ENCODE measurements at regions not wholly inside any gene's neighbourhood (a gene's known extent, or its start where the extent isn't known, plus 50 kb on each side); places are given as distances from the start of the nearest gene placed in this dataset.

GRCh38 chr9:1598270-1598669 lies 416.9 kb upstream of the SMARCA2 start:
- DNase-seq = no peak

- DNase-seq = no peak
Measured at GRCh38 chr9:1599961-1600360, 415.2 kb upstream of the SMARCA2 start.

GRCh38 chr9:1604942-1605560 lies 410.1 kb upstream of the SMARCA2 start:
- DNase-seq = no peak

GRCh38 chr9:1606253-1606652 lies 408.9 kb upstream of the SMARCA2 start:
- DNase-seq = no peak

- DNase-seq = no peak
Measured at GRCh38 chr9:1612886-1613285, 402.3 kb upstream of the SMARCA2 start.

- DNase-seq = no peak
Measured at GRCh38 chr9:1617419-1617818, 397.7 kb upstream of the SMARCA2 start.

GRCh38 chr9:1619915-1620710 lies 395.0 kb upstream of the SMARCA2 start:
- DNase-seq = no peak

GRCh38 chr9:1637401-1637800 lies 377.7 kb upstream of the SMARCA2 start:
- no peak for DNase-seq

- DNase-seq = no peak
Measured at GRCh38 chr9:1639166-1639565, 376.0 kb upstream of the SMARCA2 start.

GRCh38 chr9:1647776-1648175 lies 367.4 kb upstream of the SMARCA2 start:
- DNase-seq = no peak

GRCh38 chr9:1653282-1653681 lies 361.9 kb upstream of the SMARCA2 start:
- DNase-seq = no peak

GRCh38 chr9:1658661-1659362 lies 356.3 kb upstream of the SMARCA2 start:
- DNase-seq = no peak

GRCh38 chr9:1659363-1659690 lies 355.8 kb upstream of the SMARCA2 start:
- DNase-seq = no peak

GRCh38 chr9:1668441-1668840 lies 346.7 kb upstream of the SMARCA2 start:
- no peak for DNase-seq

- no peak for DNase-seq
Measured at GRCh38 chr9:1673300-1673699, 341.8 kb upstream of the SMARCA2 start.

- no peak for DNase-seq
Measured at GRCh38 chr9:1676771-1677170, 338.4 kb upstream of the SMARCA2 start.

- DNase-seq = no peak
Measured at GRCh38 chr9:1683951-1684350, 331.2 kb upstream of the SMARCA2 start.

- DNase-seq = no peak
Measured at GRCh38 chr9:1698991-1699390, 316.2 kb upstream of the SMARCA2 start.

- DNase-seq = no peak
Measured at GRCh38 chr9:1701113-1701512, 314.0 kb upstream of the SMARCA2 start.

- no peak for DNase-seq
Measured at GRCh38 chr9:1702701-1703100, 312.4 kb upstream of the SMARCA2 start.

- no peak for DNase-seq
Measured at GRCh38 chr9:1707291-1707690, 307.9 kb upstream of the SMARCA2 start.

GRCh38 chr9:1708219-1708618 lies 306.9 kb upstream of the SMARCA2 start:
- no peak for DNase-seq

GRCh38 chr9:1709347-1709746 lies 305.8 kb upstream of the SMARCA2 start:
- DNase-seq = peak in 2 of 6 experiments; percentile 1 to 9

GRCh38 chr9:1712861-1713450 lies 302.2 kb upstream of the SMARCA2 start:
- DNase-seq = no peak
